Stimulated activated naive CD4-positive, alpha-beta T cell (primary cell): ENCODE measurements at regions not wholly inside any gene's neighbourhood (a gene's known extent, or its start where the extent isn't known, plus 50 kb on each side); places are given as distances from the start of the nearest gene placed in this dataset.

Experiments
- DNase-seq, 6 experiments: peaks; one replicate each; lab custom pipeline; 2025; lab: John Stamatoyannopoulos, UW

- no peak for DNase-seq
Measured at GRCh38 chr1:96291468-96291867, 430.1 kb upstream of the PTBP2 start.

GRCh38 chr1:96292141-96292540, 429.4 kb upstream of the PTBP2 start:
- no peak for DNase-seq

GRCh38 chr1:96296991-96297390, 424.6 kb upstream of the PTBP2 start:
- no peak for DNase-seq

GRCh38 chr1:96306809-96307560, 414.6 kb upstream of the PTBP2 start:
- DNase-seq, result no peak

- DNase-seq, result no peak
Measured at GRCh38 chr1:96308314-96308713, 413.3 kb upstream of the PTBP2 start.

GRCh38 chr1:96309783-96310182, 411.8 kb upstream of the PTBP2 start:
- DNase-seq, result no peak

- no peak for DNase-seq
Measured at GRCh38 chr1:96313216-96313615, 408.4 kb upstream of the PTBP2 start.

GRCh38 chr1:96329121-96329520, 392.5 kb upstream of the PTBP2 start:
- no peak for DNase-seq

- no peak for DNase-seq
Measured at GRCh38 chr1:96331596-96331995, 390.0 kb upstream of the PTBP2 start.

- no peak for DNase-seq
Measured at GRCh38 chr1:96333522-96334235, 387.9 kb upstream of the PTBP2 start.

GRCh38 chr1:96334236-96334557, 387.4 kb upstream of the PTBP2 start:
- no peak for DNase-seq

- DNase-seq, result no peak
Measured at GRCh38 chr1:96338622-96339021, 383.0 kb upstream of the PTBP2 start.

- peak in 1 of 6 experiments; percentile 0 for DNase-seq
Measured at GRCh38 chr1:96340686-96341085, 380.9 kb upstream of the PTBP2 start.

GRCh38 chr1:96346719-96347118, 374.9 kb upstream of the PTBP2 start:
- no peak for DNase-seq

GRCh38 chr1:96349896-96350295, 371.7 kb upstream of the PTBP2 start:
- DNase-seq, result no peak

- DNase-seq, result no peak
Measured at GRCh38 chr1:96352733-96353132, 368.9 kb upstream of the PTBP2 start.

- no peak for DNase-seq
Measured at GRCh38 chr1:96355521-96355920, 366.1 kb upstream of the PTBP2 start.

- no peak for DNase-seq
Measured at GRCh38 chr1:96355961-96356360, 365.6 kb upstream of the PTBP2 start.

- no peak for DNase-seq
Measured at GRCh38 chr1:96357141-96357765, 364.3 kb upstream of the PTBP2 start.

GRCh38 chr1:96358057-96358456, 363.5 kb upstream of the PTBP2 start:
- no peak for DNase-seq

- no peak for DNase-seq
Measured at GRCh38 chr1:96360036-96360795, 361.4 kb upstream of the PTBP2 start.

GRCh38 chr1:96361271-96361856, 360.2 kb upstream of the PTBP2 start:
- DNase-seq, result no peak
